Endothelial cell of umbilical vein (primary cell): ENCODE measurements at regions not wholly inside any gene's neighbourhood (a gene's known extent, or its start where the extent isn't known, plus 50 kb on each side); places are given as distances from the start of the nearest gene placed in this dataset.

Experiments used
- BruUV-seq: library from RNA; stranded (reverse); fragments of 400-500 nt; replicated peaks from 2 replicates; lab custom pipeline; 2021; lab: Mats Ljungman, UMichigan
- CTCF ChIA-PET: fragments of 300-600, 350-600 bp; sonication (Branson Sonifier 250); formaldehyde crosslinking; loops from one replicate; lab custom pipeline; 2021; ENCODE audit warnings: antibody characterized with exemption, inconsistent platforms; lab: Charles Lee
- POLR2A ChIA-PET: fragments of 300-600, 350-600 bp; sonication (Branson Sonifier 250); formaldehyde crosslinking; loops from one replicate; lab custom pipeline; 2021; ENCODE audit warnings: antibody characterized with exemption, inconsistent platforms; lab: Charles Lee
- DNase-seq: peaks from one replicate; pipeline ENCODE4 v3.0.0-alpha.2; 2011; ENCODE audit warnings: low read depth, low spot score
- FAIRE-seq: peaks from 2 replicates; lab custom pipeline; 2011; peaks lifted over from hg19 to GRCh38; lab: Jason Lieb, UNC
- H2AFZ ChIP-seq: 2 replicates; pipeline ENCODE4 v1.6.0; 2012; ENCODE audit warnings: low read depth, low read length, control low read depth, inconsistent platforms
- H3K27ac ChIP-seq: 2 replicates; pipeline ENCODE4 v1.5.1; 2011; ENCODE audit warnings: low read depth, mild to moderate bottlenecking, control low read depth, low read length, moderate library complexity; ENCODE audit not compliant: insufficient read depth
- H3K27me3 ChIP-seq, 2 experiments: 2 replicates each; pipeline versions ENCODE4 v1.6.0 to v1.6.1; 2011; ENCODE audit warnings: low read length in 2 of 2, mixed read lengths in 1 of 2; ENCODE audit not compliant: control insufficient read depth in 2 of 2, insufficient read depth in 2 of 2
- H3K36me3 ChIP-seq, 2 experiments: 2 replicates in 1 of 2; 3 replicates in 1 of 2; pipeline ENCODE4 v1.5.1; 2011; ENCODE audit warnings: low read length in 2 of 2, mild to moderate bottlenecking in 1 of 2, moderate library complexity in 1 of 2; ENCODE audit not compliant: control insufficient read depth in 2 of 2, insufficient read depth in 2 of 2; ENCODE audit errors: extremely low read depth in 1 of 2
- H3K4me1 ChIP-seq: 3 replicates; pipeline ENCODE4 v1.5.1; 2011; ENCODE audit warnings: mild to moderate bottlenecking, low read length; ENCODE audit not compliant: control insufficient read depth, insufficient read depth; ENCODE audit errors: extremely low read depth
- H3K4me2 ChIP-seq: 2 replicates; pipeline ENCODE4 v1.6.1; 2011; ENCODE audit warnings: low read length, control low read depth, mixed read lengths; ENCODE audit not compliant: insufficient read depth
- H3K4me3 ChIP-seq, 3 experiments: fragments of 200-600 bp in 1 of 3; sonication (generic), shearing (Covaris generic) in 1 of 3; replicated peaks in 1 of 3; 2 replicates each; pipeline ENCODE4 v1.5.1; 2011 to 2016; ENCODE audit warnings: control low read depth in 3 of 3, low read length in 3 of 3, mild to moderate bottlenecking in 2 of 3, inconsistent platforms in 1 of 3, low read depth in 1 of 3, moderate library complexity in 1 of 3; ENCODE audit not compliant: insufficient read depth in 1 of 3
- H3K79me2 ChIP-seq: 2 replicates; pipeline ENCODE4 v1.6.0; 2012; ENCODE audit warnings: low read length, inconsistent platforms; ENCODE audit not compliant: control insufficient read depth, insufficient read depth
- H3K9ac ChIP-seq: replicated peaks from 2 replicates; pipeline ENCODE3; 2011; ENCODE audit warnings: low read length, control low read depth; ENCODE audit not compliant: insufficient read depth; ENCODE audit errors: extremely low read depth
- H3K9me1 ChIP-seq: replicated peaks from 3 replicates; pipeline ENCODE4 v1.6.0; 2011; ENCODE audit warnings: mild to moderate bottlenecking, low read length; ENCODE audit not compliant: control insufficient read depth, insufficient read depth; ENCODE audit errors: extremely low read depth
- H3K9me3 ChIP-seq: replicated peaks from 2 replicates; pipeline ENCODE4 v1.5.1; 2012; ENCODE audit warnings: low read length, inconsistent platforms; ENCODE audit not compliant: control insufficient read depth, insufficient read depth
- H4K20me1 ChIP-seq: replicated peaks from 2 replicates; pipeline ENCODE3; 2011; ENCODE audit warnings: mild to moderate bottlenecking, low read length; ENCODE audit not compliant: control insufficient read depth, insufficient read depth; ENCODE audit errors: extremely low read depth
- CTCF ChIP-seq, 2 donors: IDR thresholded peaks; 1 replicate in 1 of 2; 2 replicates in 1 of 2; pipeline ENCODE4 v1.5.1; 2011; ENCODE audit warnings: low read length in 2 of 2, mild to moderate bottlenecking in 2 of 2, moderate library complexity in 2 of 2, control low read depth in 1 of 2, inconsistent platforms in 1 of 2, low read depth in 1 of 2; ENCODE audit not compliant: insufficient read depth in 1 of 2; ENCODE audit errors: extremely low read depth in 1 of 2
- EZH2 ChIP-seq: IDR thresholded peaks from 2 replicates; pipeline ENCODE4 v1.6.1; 2012; ENCODE audit warnings: borderline replicate concordance, low read depth, mild to moderate bottlenecking, moderate library complexity, low read length, inconsistent platforms; ENCODE audit not compliant: severe bottlenecking
- FOS ChIP-seq: IDR thresholded peaks from 2 replicates; pipeline ENCODE4 v1.6.1; 2011; ENCODE audit warnings: mild to moderate bottlenecking, low read length, moderate library complexity, borderline replicate concordance; ENCODE audit not compliant: insufficient read depth
- GATA2 ChIP-seq: IDR thresholded peaks from 2 replicates; pipeline ENCODE4 v1.7.0; 2011; ENCODE audit warnings: low read depth, mild to moderate bottlenecking, moderate library complexity, mixed read lengths, low read length; ENCODE audit not compliant: insufficient read length, insufficient read depth
- JUN ChIP-seq: IDR thresholded peaks from 2 replicates; pipeline ENCODE4 v1.6.1; 2011; ENCODE audit warnings: borderline replicate concordance, low read depth; ENCODE audit not compliant: insufficient read length, insufficient read depth
- MAX ChIP-seq: IDR thresholded peaks from 2 replicates; pipeline ENCODE4 v1.6.1; 2011; ENCODE audit not compliant: insufficient read depth, insufficient read length
- MYC ChIP-seq: IDR thresholded peaks from one replicate; pipeline ENCODE4 v1.6.1; 2011; ENCODE audit warnings: mild to moderate bottlenecking, low read depth, low read length
- POLR2A ChIP-seq: IDR thresholded peaks from 2 replicates; pipeline ENCODE4 v1.6.1; 2012; ENCODE audit warnings: low read depth, mild to moderate bottlenecking, control low read depth, low read length
- POLR2AphosphoS5 ChIP-seq: IDR thresholded peaks from 2 replicates; pipeline ENCODE4 v1.6.1; 2012; ENCODE audit warnings: low read depth, mild to moderate bottlenecking, control low read depth, low read length, moderate library complexity; ENCODE audit not compliant: insufficient read depth
- dilution Hi-C: fragments of 300-500 bp; cut with MboI; formaldehyde crosslinking; loops from one replicate; pipeline ENCODE4 v1.15.0; 2019; ENCODE audit warnings: low sequenced_read_pairs; ENCODE audit not compliant: extremely low pct_ligation_motif_present
- intact Hi-C: fragments of 100-400 bp; cut with micrococcal nuclease; formaldehyde crosslinking; loops from one replicate; pipeline ENCODE4 v1.10.0; 2022

GRCh38 chr20:48314925-48315592 is 512.7 kb downstream of the PREX1 start:
- TF ChIP-seq MYC (no peak), POLR2A (no peak), JUN (no peak), FOS (no peak), MAX (no peak), GATA2 (no peak)
- DNase-seq (no peak), FAIRE-seq (no peak)
- ChIA-PET POLR2A (no interaction called here), CTCF (interaction anchor here (0.5 to 1.7 kb wide), 3 partner anchors 95 to 305 kb away, joined by 3 to 4 read pairs (median 4); no protein-coding TSS in a partner anchor)
- no TSS peak for BruUV-seq
- no peaks in the 10 kb centered on the region for H3K36me3 ChIP-seq
- no peak overlapping the region for H2AFZ ChIP-seq
- no peaks in the 10 kb centered on the region for H3K79me2 ChIP-seq
- dilution Hi-C loops: no loop called here
- H3K4me3 ChIP-seq: no peak overlapping the region
- no peak overlapping the region for H3K4me2 ChIP-seq
- peaks cover 6 to 8% of the 10 kb centered on the region in 2 experiments for H3K27me3 ChIP-seq
- H3K27ac ChIP-seq: no peak overlapping the region
- no peaks in the 10 kb centered on the region for H3K9me1 ChIP-seq
- intact Hi-C loops: no loop called here
- no peaks in the 10 kb centered on the region for H4K20me1 ChIP-seq
- H3K9ac ChIP-seq: no peak overlapping the region
- H3K9me3 ChIP-seq: no peaks in the 10 kb centered on the region
- no peaks in the 10 kb centered on the region for H3K4me1 ChIP-seq

- Histone ChIP-seq H3K9me1 (no peaks in the 10 kb centered on the region), H3K36me3 (no peaks in the 10 kb centered on the region), H4K20me1 (no peaks in the 10 kb centered on the region), H3K79me2 (no peaks in the 10 kb centered on the region), H3K9ac (no peak overlapping the region), H3K4me1 (no peaks in the 10 kb centered on the region), H2AFZ (no peak overlapping the region), H3K4me3 (no peak overlapping the region), H3K9me3 (no peaks in the 10 kb centered on the region), H3K27me3 (peaks cover 0 to 4% of the 10 kb centered on the region in 2 experiments), H3K27ac (no peak overlapping the region), H3K4me2 (no peak overlapping the region)
- dilution Hi-C loops: no loop called here
- FAIRE-seq: no peak
- ChIA-PET POLR2A (no interaction called here), CTCF (interaction anchor here (1.4 to 1.7 kb wide), 2 partner anchors 10 to 307 kb away, joined by 3 to 4 read pairs; no protein-coding TSS in a partner anchor)
- DNase-seq: no peak
- TF ChIP-seq GATA2 (no peak), CTCF (IDR thresholded peaks at IDR 0.05; ENCODE audit: extremely low read depth in 1 of 2, insufficient read depth in 1 of 2, low read depth in 1 of 2, low read length in 2 of 2) (no peak), POLR2A (no peak), POLR2AphosphoS5 (no peak), FOS (no peak), EZH2 (no peak), MAX (no peak), MYC (no peak)
- BruUV-seq: no TSS peak
- intact Hi-C loops: no loop called here
These were observed 514.5 kb downstream of the PREX1 start for GRCh38 chr20:48313324-48313723.
